Stimulated activated naive CD8-positive, alpha-beta T cell treated with anti-CD3 and anti-CD28 coated beads, Interleukin-15, Interleukin-2, amounts not matched to agents 100 U/mL and 50 U/mL, for 24 hours (primary cell): ENCODE measurements at regions not wholly inside any gene's neighbourhood (a gene's known extent, or its start where the extent isn't known, plus 50 kb on each side); places are given as distances from the start of the nearest gene placed in this dataset.

ENCODE experiments used
- ATAC-seq: fragments of 150-1000 bp; cut with Tn5 transposase; one replicate; pipeline ENCODE4 v1.10.0; 2021
- DNase-seq: peaks from one replicate; pipeline ENCODE4 v3.0.0; 2021

DNA sequence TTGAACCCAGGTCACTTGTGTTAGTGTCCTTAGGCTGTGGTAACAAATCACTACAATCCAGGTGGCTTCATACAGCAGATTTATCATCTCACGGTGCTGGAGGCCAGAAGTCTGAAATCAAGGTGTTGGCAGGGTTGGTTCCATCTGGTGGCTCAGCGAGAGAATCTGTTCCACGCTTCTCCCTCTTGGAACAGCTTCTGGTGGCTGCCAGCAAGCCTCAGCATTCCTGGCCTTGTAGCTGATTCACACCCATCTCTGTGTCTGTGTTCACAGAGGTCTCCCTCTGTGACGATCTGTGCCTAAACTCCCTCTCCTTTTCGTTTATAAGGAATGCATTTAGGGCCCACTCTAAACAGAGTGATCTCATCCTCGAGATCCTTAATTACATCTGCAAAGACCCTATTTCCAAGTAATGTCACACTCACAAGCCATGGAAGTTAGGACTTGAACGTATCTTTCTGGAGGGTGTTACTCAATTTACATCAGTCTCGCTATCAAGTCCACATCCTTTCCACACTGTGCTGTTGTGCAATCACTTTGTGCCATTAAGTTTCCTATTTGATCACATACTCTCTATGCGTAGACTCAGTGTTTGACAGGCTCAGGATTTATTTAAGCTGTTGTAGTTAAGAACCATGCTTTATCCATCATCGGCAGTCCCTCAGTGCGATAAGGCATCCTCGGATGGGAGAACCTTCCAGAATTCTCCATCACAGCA is 164.4 kb downstream of the SOCS6 start:
- ATAC-seq: no peak
- DNase-seq: no peak

DNA sequence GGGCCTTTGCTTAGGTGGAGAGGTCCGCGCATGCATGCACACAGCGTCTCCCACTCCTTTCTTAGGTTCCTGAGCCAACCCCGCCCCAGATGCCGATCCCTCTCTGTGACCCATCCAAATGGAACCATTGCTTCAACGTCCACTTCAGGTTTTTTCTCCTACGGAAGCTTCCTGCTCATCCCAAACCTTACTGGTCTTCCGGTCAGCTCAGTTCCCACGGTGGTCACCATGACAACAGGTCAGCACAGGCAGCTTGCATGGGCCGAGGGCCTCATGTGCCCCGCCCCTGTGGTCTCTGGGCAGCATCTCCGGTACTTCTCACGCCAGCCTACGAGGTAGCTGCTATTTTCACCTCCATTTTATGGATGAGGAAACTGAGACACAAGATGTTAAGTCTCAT is 163.7 kb downstream of the SOCS6 start:
- no peak for DNase-seq
- ATAC-seq: no peak

DNA sequence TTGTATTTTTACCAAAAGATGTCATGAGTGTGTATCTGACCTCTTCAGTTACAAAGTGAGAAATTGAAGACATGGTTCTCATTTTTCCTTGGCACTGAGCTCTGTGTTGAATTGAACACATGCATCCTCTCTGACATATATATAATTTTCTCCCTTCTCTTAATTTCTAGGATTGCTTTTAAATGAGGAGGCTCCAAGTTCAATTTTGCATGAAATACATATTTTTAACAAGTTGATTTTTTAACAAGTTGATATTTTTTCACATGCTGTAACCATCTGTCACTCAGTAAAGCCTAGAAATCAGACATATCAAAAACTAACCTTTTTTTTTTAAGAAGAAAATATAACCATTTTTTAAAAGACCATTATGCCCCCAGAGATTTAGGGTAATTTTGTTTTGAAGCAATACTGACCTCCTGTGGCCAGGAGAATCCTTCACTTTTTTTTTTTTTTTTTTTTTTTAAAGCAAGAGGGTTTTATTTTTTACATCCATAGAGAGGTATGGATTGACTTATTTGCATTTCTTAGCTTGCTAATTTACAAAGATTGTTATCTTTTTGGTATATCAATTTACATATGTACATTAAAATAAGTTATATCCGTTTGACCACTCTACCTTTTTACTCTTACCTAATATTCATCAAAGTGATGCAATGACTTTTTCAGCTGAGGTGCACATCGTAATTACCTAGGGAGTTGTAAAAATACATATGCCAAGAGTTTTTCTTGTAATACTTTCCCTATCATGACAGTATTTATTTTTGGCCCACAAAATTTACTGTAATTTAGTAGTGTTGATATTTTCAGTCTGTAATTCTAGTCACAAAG is 161.8 kb downstream of the SOCS6 start:
- ATAC-seq (no peak), DNase-seq (no peak)

- no peak for ATAC-seq
- DNase-seq: no peak
These were observed 159.7 kb downstream of the SOCS6 start for GRCh38 chr18:70448588-70448987.

DNA sequence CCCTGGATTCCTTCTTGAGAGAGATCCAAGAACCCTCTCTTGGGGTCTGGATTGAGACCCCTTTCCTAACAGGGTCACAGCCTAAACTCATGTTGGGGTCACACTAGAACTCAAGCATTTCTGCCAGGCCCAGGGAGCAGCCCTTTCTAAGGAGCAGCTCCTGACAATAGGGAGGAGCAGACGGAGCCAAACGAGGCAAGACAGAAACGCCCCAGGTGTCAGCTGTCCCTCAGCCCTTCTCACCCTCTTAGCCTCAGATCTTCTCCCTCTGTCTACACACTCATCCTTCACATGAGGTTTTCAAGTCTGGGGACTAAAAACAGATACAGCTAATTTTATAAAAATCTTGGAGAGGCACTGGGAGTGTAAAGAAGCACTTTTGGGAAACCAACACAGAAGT is 157.2 kb downstream of the SOCS6 start:
- DNase-seq: no peak
- no peak for ATAC-seq

GRCh38 chr18:70442933-70443332 is 154.1 kb downstream of the SOCS6 start:
- ATAC-seq: no peak

DNA sequence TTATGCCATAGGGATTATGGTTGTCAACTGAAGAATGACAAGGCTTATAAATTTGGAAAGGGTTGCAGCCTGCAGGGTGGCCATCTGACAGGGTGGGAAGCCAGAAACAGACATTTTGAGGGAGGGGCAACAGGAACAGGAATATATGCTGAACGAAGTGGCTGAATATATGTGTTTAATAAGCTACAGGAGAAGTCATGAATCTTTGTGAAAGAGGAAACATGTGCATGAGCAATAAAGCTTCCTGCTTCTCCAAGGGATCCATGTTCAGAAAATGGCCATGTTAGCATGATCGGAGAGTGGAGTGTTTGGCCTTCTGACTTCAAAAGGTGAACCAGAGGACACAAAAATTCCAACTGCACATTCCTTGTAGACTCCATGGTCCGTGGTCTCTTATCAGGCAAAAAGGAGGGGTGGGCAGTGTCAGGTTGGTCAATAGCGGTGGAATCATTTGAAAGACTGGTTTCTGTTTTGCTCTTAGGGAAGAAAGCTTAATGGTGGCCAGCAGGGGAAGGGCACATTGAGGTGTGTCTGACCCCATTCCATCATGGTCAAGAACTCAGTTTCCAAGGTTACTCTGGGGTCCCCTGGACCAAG is 144.1 kb downstream of the SOCS6 start:
- DNase-seq: no peak
- ATAC-seq: no peak

More at GRCh38 chr18:70442933-70443332, 154.1 kb downstream of the SOCS6 start:
- DNase-seq: no peak

GRCh38 chr18:70431203-70431624 is 142.4 kb downstream of the SOCS6 start:
- no peak for ATAC-seq
- no peak for DNase-seq

DNA sequence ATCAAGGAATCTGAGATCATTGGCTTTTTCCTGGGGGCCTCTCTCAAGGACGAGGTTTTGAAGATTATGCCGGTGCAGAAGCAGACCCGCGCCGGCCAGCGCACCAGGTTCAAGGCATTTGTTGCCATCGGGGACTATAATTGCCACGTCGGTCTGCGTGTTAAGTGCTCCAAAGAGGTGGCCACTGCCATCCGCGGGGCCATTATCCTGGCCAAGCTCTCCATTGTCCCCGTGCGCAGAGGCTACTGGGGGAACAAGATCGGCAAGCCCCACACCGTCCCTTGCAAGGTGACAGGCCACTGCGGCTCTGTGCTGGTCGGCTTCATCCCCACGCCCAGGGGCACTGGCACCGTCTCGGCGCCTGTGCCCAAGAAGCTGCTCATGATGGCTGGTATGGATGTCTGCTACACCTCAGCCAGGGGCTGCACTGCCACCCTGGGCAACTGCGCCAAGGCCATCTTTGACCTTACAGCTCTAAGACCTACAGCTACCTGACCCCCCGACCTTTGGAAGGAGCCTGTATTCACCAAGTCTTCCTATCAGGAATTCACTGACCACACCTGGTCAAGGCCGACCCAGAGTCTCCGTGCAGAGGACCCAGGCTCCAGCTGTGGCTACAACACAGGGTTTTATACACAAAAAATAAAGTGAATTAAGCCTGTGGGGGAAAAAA is 141.8 kb downstream of the SOCS6 start:
- no peak for ATAC-seq
- no peak for DNase-seq

- DNase-seq (no peak), ATAC-seq (no peak)
These were observed 141.1 kb downstream of the SOCS6 start for GRCh38 chr18:70429847-70430500.

DNA sequence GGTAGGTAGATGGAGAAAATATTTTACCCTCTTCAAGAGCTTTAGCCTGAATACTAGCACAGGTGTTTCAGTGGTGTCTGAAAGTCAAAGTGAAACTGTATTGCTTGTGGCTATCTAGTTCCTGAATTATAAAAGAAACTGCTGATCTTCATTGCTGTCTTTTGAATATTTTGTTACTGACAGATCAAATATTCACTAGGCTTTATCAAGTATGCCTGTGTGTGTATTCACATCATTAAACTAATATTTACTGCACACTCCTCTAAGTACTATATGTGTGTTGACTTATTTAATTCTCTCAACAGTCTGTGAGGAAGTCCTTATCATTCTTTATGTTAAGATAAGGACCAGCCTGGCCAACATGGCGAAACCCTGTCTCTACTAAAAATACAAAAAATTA is 139.6 kb downstream of the SOCS6 start:
- no peak for DNase-seq

DNA sequence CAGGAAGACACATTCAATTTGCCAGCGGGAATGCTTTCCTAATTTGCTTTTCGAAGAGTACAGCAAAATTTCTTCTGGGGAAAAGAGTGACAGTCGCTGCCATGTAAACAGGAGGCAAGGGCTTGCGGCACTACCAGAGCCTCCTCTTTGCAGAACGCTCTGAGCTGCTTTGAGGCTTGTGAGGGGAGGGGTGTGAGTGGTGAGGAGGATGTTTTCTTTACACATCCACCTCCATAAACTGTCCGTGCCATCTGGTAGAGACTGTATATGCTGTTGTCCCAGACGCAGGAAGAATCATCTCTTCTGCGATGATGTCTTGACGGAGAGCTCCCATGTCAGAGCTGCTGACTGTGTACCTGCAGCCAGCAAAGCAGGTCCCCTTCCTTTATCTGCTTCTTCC is 138.0 kb downstream of the SOCS6 start:
- DNase-seq (no peak), ATAC-seq (no peak)

More for the DNA sequence above, 139.6 kb downstream of the SOCS6 start:
- ATAC-seq: no peak

DNA sequence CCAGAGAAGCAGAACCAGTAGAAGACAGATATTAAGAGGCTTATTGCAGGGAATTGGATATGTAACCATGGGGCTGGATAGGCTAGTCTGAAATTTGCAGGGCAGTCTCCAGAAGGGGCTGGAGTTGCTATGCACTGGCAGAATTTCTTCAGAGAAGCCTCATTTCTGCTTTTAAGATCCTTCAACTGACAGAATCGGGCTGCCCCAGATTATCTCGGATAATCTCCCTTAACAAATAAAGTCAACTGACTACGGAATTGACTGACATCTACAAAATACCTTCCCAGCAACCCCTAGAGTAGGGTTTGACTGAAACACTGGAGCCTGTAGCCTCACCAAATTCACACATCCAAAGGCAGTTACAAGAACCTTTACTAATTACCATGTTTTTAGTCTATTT is 136.4 kb downstream of the SOCS6 start:
- ATAC-seq (no peak), DNase-seq (no peak)

DNA sequence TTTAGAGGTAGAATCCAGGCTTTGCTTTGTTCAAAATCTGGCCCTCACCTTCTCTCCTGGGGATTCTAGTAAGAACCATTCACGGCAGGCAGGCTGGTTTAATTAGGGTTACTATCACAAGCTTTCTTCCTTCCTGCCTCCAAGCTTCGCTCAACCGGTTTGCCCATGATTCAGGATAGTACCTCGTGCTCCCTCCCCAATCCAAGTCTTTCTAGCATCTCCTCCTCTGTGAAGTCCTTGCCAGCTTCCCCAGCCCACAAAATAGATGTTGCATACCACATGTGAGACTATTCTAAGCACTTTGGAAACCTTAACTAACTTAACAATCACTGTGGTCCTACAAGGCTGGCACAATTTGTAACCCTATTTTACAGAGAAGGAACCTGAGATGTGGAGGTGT is 135.1 kb downstream of the SOCS6 start:
- DNase-seq: no peak
- no peak for ATAC-seq

DNA sequence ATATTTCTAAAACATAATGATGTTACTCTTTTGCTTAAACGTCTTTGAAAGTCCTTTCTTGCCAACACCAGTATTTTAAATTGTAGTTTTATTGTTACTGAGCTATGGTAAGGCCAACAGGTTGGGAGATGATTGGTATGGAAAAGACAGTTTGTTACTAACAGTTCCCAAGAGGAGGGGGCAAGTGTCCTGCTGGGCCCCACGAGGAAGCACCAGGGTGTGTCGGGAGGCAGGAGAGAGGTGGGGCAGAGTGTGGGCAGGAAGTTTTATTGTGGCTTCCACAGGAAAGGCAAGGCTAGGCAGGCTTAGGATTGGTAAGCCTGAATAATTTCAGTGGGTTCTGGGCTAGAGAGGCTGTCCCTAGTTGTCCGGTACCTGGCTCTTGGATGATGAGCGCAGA is 134.3 kb downstream of the SOCS6 start:
- ATAC-seq (no peak), DNase-seq (no peak)

DNA sequence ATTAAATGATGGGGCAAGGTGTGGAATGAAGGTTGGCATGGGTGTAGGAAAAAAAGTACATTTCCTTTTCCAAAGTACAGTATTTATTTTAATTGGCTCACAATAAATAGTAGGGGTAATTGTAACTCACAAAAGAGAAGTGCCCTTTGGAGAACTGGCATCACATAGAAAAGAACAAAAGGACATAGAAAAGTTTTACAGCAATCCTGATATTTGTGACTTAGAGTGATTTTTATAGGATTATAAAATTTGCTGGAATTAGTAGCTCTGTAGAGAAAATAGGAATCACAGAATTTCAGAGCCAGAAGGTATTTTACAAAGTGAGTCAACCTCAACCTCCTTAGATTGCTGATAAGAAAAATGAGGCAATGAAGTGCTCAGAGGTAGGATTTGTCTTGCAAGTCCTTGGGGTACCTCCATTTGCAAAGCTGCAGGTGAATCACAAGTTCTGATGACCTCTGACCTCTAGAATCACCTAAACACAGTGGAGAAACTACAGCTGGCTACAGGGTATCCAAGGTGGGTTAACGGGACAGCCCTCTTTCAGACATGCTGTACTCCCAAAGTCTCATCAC is 133.6 kb downstream of the SOCS6 start:
- ATAC-seq (no peak), DNase-seq (no peak)

DNA sequence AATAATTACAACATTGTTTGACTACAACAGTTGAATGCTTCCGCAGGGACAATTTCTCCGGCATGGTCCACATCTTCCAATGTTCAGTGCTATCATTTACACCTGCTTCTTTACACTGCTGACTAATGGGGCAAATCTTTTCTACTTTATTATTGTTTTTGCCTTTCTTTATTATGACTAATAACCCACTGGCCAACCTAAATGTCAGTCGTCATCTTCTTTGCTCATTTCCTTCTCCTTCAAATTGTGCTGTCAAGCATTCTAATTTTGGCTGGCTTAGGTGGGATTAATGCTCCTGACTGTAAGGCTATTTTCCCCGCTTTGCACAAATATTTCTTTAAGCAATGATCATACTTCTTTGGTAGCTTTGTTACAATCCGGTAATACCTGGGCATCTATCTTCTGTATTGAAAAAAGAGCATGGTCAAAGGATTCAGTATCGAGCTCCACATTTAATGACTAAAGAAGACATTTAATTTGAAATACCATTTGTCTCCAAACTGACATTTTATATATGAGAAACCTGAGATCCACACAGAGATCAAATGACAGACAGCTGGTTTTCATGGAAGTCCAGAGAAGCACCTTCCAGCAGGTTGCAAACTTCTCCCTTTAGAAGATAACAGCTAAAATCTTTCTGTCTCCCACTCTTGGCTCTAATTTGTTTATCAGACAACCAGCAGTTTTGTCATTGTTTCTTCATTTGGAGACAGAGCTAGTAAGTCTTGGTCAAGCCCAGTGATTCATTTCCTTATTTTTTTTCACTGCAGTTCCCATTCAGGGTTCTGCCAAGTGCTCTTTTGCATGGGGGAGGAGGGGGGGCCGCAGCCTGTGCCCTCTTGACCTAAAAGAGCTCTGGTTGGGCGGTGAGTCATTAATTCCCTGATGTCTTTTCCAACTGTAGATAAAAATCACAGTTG is 132.9 kb downstream of the SOCS6 start:
- ATAC-seq (peak; percentile 51), DNase-seq (peak; percentile 20)

DNA sequence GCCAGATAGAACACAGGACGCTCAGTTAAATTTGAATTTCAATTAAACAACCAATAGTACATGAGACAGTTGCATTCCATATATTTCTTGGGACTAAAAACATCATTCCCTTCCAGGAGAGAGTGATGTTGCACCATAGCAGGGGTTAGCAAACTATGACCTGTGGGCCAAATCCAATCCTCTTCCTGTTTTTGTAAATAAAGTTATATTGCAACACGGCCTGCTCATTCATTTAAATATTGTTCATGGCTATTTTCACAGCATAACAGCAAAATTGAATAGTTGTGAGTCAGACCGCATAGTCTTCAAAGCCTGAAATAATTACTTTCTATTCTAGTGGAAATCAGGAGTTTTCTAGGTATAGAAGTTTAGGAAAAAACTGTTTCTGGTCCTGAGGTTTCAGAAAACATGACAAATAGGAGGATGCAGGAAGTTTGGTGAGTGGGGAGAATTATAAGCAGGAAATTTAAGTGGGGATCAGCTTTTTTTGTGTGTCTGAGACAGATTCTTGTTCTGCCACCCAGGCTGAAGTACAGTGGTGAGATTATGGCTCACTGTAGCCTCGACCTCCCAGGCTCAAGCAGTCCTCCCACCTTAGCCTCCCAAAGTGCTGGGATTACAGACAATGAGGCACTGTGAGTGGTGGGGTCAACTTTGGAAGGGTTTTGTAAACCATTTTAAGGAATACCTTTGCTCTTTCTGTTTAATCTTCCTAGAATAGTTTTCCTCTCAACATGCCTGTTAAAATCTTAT is 131.5 kb downstream of the SOCS6 start:
- ATAC-seq: no peak
- DNase-seq: no peak

- no peak for ATAC-seq
- DNase-seq: no peak
These were observed 130.7 kb downstream of the SOCS6 start for GRCh38 chr18:70419526-70419925.
